NCI-H345 treated with DMSO at 0.1 percent for 48 hours (cell line): ENCODE measurements at regions not wholly inside any gene's neighbourhood (a gene's known extent, or its start where the extent isn't known, plus 50 kb on each side); places are given as distances from the start of the nearest gene placed in this dataset.

Experiments
- DNase-seq: peaks from one replicate; lab custom pipeline; 2025; ENCODE audit not compliant: unreplicated experiment; lab: John Stamatoyannopoulos, UW

DNA sequence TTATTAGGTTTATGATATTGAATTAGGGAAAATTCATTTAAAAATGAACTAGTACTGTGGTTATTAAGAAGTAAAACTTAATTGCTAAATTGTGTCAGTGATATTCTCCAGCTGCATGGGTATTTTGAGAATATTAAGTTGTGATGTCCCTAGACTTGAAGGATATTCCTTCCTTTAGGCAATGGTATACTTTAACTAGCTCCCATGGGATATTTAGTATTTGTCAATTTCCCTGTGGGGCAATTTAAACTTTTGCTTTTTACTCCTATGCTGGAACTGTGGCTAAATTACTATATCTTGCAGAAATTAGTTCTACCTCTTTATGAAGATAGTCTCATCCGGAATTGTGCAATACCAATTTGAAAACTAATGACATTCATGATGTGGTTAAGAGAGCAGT lies 151.6 kb upstream of the CSNK1A1L start:
- DNase-seq, result no peak

DNA sequence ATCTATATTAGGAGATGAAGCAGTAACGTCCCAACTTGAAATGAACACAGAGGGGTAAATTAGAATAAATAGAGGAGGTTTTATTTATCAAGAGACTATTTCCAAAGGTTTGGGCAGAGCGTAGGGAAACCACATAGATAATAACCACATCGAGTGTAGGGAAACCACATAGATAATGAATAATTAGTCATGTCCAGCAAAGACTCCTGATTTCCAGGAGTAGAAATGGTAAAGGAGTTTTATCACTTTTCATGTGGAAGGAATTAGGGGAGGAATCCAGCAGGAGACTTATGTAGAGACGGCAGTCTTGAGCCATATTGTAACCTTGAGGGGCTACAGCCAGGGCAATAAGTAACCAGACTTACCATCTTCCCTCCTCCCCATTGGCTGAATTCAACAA lies 136.3 kb upstream of the CSNK1A1L start:
- no peak for DNase-seq

DNA sequence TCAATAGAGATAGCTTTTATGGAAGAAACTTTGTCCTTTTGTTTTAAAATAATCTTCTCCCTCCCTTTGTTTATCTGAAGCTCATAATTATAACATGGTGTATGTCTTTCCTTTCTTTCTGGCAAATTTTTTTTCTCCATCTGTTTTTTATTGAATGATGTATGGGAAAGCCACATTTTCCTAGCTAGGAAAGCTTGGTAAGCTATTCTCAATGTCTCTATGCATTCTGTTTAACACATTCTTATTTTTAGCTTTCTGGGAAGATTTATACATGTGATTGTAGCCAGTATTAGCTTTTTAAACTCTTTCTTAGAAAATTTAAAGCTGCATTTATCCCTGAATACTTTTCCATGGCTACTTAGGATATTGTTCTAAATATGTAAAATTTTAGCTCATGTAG lies 124.9 kb upstream of the CSNK1A1L start:
- no peak for DNase-seq

- DNase-seq, result no peak
Measured at GRCh38 chr13:37229931-37230330, 124.5 kb upstream of the CSNK1A1L start.

DNA sequence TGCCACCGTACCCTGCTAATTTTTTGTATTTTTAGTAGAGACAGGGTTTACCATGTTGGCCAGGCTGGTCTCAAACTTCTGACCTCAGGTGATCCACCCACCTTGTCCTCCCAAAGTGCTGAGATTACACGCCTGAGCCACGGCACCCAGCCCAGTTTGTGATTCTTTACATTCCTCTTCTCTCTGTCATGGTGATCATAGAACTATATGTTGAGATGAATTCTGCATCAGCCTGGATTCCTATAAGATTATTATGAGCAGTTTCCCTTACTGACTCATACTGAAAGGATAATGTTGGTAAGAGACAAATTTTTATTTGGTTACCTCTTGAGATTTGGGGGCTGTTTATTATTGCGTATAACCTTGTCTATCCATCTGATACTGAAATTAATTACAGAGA lies 121.5 kb upstream of the CSNK1A1L start:
- DNase-seq, result no peak

- no peak for DNase-seq
Measured at GRCh38 chr13:37225414-37226070, 120.1 kb upstream of the CSNK1A1L start.

- no peak for DNase-seq
Measured at GRCh38 chr13:37216331-37216730, 110.9 kb upstream of the CSNK1A1L start.

GRCh38 chr13:37212826-37213225 lies 107.4 kb upstream of the CSNK1A1L start:
- DNase-seq, result no peak

DNA sequence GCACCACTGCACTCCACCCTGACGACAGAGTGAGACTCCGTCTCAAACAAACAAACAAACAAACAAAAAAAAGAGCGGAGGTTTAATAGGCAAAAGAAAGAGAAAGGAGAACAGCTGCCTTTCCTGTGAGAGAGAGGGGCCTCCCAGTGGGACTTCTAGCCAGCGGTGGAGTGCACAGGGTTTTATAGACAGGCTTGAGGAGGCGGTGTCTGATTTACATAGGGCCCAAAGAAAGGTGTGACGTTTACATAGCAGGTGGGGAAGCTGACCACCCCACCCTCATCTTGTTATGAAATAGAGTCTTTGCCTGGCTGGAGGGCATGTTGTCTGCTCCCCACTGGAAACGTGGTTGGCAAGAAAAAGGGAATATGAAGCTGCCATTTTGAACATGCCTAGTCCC lies 106.0 kb upstream of the CSNK1A1L start:
- DNase-seq, result no peak

DNA sequence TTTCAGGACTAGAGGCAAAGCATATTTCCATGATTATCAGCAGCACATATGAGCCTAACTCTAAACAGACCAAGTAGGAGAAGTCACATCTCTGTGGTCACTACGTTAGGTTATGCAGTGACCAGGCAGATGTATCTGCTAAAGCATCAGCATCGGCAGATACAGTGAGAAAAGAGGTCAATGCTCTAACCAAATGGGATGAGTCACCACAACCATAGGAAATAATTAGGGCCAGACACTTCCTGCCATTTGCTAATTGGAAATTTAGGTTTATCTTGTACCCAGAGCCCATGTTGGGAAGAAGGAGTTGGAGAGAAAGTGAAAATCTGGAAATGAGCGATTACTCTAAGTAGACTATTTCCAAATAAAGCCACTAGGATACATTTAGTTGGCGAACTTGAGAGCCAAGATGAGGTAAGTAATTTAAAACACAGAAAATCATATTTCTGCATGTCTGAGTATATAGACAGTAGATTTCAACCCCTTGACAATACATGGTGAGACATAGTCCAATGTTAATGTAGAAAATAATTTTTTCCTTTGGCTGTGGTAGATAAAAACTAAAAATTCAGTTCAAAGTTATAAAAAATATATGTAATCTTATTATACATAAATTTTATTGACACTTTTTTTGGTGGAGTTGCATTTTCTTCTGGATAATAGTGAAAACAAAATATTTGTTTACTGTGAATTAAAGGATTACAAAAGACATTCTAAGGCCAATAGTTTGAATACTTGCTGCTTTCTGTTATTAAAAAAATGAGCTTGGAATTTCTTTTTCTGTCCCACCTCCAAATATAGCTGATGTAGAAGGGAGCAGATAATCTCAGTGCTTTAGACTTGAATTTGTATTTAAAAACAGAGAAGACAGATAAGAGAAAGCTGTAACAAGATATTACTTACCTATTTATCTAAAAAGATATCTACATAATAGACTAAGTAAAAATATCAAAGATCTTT lies 104.4 kb upstream of the CSNK1A1L start:
- DNase-seq, result no peak

DNA sequence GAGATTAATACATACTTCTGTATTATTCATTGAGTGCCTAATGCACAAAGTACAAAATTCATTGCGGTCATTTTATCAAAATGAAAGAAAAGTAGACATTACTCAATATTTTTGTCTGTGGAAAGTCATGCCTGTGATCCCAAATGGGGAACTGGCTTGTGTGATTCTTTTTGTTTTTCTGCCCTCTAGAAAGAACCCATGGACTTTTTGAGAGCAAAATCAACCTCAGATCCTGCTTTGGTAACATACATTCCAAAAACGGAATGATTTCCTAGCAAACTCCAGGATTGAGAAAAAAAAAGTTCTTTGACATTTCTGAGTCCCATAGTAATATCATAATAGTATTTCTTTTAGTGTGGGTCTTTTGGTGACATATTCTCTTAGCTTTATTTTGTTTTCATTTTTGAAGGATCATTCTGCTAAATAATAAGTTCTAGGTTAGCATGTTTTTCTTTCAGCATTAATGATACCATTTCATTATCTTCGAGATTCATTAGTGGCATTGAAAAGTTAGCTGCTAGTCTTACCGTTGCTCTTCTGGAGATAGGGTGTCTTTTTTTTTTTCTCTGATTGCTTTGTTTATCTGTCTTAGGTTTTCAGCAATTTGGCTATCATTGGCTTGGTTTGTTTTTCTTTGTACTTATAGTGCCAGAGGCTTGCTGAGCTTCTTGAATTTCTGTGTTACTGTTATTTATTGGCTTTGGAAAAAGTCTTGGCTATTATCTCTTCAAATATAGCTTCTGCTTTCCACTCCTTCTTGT lies 102.4 kb upstream of the CSNK1A1L start:
- DNase-seq, result no peak

DNA sequence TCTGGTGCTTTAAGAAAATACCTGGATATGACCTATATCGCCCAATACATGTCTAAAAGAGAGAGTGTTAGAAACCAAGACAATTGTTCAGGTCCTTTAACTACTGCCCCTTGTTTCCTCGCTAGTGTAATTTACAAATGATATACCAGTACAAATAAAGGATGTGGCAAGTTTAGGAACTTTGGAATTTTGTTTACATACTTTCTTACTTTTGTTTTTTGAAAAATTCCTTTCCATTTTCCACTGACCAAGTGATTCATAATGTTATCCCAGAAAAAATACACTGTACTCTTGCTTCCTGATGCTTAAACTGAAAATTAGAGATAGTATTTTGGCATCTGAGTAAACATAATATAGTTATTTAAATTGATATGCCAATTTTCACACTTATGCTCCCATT lies 96.8 kb upstream of the CSNK1A1L start:
- no peak for DNase-seq

GRCh38 chr13:37201081-37201480 lies 95.6 kb upstream of the CSNK1A1L start:
- no peak for DNase-seq

GRCh38 chr13:37198629-37199028 lies 93.2 kb upstream of the CSNK1A1L start:
- no peak for DNase-seq

DNA sequence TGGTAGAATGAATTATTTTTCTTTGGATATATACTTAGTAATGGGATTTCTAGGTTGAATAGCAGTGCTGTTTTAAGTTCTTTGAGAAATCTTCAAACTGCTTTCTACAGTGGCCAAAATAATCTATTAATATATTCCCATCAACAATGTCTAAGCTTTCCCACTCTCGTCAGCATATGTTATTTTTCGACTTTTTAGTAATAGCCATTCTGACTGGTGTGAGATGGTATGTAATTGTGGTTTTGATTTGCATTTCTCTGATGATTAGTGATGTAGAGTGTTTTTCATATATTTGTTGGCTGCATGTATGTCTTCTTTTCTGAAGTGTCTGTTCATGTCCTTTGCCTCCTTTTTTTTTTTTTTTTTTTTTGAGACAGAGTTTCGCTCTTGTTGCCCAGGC lies 90.2 kb upstream of the CSNK1A1L start:
- no peak for DNase-seq

GRCh38 chr13:37194428-37194861 lies 89.0 kb upstream of the CSNK1A1L start:
- peak; percentile 33 for DNase-seq

GRCh38 chr13:37192956-37193355 lies 87.5 kb upstream of the CSNK1A1L start:
- DNase-seq, result no peak

GRCh38 chr13:37187621-37188020 lies 82.2 kb upstream of the CSNK1A1L start:
- no peak for DNase-seq

- no peak for DNase-seq
Measured at GRCh38 chr13:37187105-37187504, 81.6 kb upstream of the CSNK1A1L start.

DNA sequence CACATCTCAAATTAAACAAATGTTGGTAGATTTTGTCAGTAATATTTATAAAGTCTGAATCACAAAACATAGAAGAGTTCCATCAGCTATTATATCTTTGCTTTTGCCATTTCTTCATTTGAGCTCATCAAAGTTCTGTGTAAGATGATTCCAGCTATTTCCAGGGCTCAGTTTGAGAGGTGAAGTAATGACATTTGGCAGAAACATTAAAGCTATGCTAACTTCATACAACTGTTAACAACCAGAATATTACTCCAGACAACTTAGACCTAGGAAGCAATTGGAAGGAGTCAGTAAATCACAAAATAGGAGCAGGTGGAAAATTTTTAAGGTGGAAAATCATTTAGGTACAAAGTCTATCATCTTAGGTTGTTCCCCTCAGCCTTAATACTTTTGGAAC lies 76.2 kb upstream of the CSNK1A1L start:
- DNase-seq, result no peak

DNA sequence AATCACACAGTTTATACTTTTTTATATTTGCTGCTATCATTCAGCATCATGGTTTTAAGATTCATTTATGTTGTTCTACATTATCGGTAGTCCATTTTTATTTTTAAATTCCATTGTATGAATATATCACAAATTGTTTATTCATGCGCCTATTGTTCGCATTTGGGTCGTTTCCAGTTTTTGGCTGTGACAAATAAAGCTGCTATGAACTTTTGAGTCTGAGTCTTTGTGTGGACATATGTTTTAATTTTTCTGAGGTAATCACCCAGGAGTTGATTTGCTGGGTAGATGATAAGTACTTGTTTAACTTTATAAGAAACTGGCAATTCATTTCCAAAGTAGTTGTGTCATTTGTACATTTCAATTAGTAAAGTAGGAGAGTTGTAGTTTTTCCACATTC lies 74.2 kb upstream of the CSNK1A1L start:
- no peak for DNase-seq

GRCh38 chr13:37177125-37177524 lies 71.7 kb upstream of the CSNK1A1L start:
- no peak for DNase-seq
